Adrenal gland (tissue), 5 donors: ENCODE measurements at regions not wholly inside any gene's neighbourhood (a gene's known extent, or its start where the extent isn't known, plus 50 kb on each side); places are given as distances from the start of the nearest gene placed in this dataset.

ENCODE experiments used
- CTCF ChIP-seq, 6 experiments: fragments of 450-650 bp in 4 of 6; fragments of 200-600 bp in 2 of 6; sonication (generic) in 1 of 6; IDR thresholded peaks; 1 replicate in 5 of 6; 2 replicates in 1 of 6; pipeline versions ENCODE4 v1.5.1 to v1.8.0; 2016 to 2021; ENCODE audit warnings: antibody characterized with exemption in 6 of 6, mild to moderate bottlenecking in 2 of 6, moderate library complexity in 1 of 6
- POLR2A ChIP-seq, 2 donors: fragments of 450-650 bp; IDR thresholded peaks; one replicate each; pipeline ENCODE4 v1.6.1; 2017; ENCODE audit warnings: antibody characterized with exemption in 2 of 2, mild to moderate bottlenecking in 2 of 2, moderate library complexity in 1 of 2
- donor health status: DM: no; HTN: no; CAD: no.

GRCh38 chr1:100622506-100622905 is 84.6 kb downstream of the GPR88 start:
- TF ChIP-seq CTCF (IDR thresholded peaks at IDR 0.05), result no peak
- no peak for TF ChIP-seq POLR2A (IDR thresholded peaks at IDR 0.05)
